K562 (cell line): ENCODE measurements at regions not wholly inside any gene's neighbourhood (a gene's known extent, or its start where the extent isn't known, plus 50 kb on each side); places are given as distances from the start of the nearest gene placed in this dataset.

ENCODE experiments used
- ATAC-seq: fragments of 200-7000 bp; cut with Tn5 transposase; 3 replicates; pipeline ENCODE4 v1.9.1; 2020; ENCODE audit warnings: moderate library complexity
- BruUV-seq: library from RNA; stranded (reverse); fragments of 400-500 nt; replicated peaks from 2 replicates; lab custom pipeline; 2021; lab: Mats Ljungman, UMichigan
- CTCF ChIA-PET: fragments of 300-600 bp; formaldehyde crosslinking; extraction: SDS; loops from one replicate; lab custom pipeline; 2021; ENCODE audit warnings: low intra/inter-chr PET ratio; lab: Yijun Ruan, JAX
- POLR2A ChIA-PET: fragments of 300-600, 350-650 bp; sonication (Branson Sonifier 250); formaldehyde crosslinking; extraction: SDS; loops from one replicate; lab custom pipeline; 2021; ENCODE audit warnings: antibody characterized with exemption, inconsistent platforms; lab: Yijun Ruan, JAX
- DNase-seq, 4 experiments: peaks; one replicate each; pipeline versions ENCODE4 v3.0.0 to v3.0.0-alpha.2; 2011 to 2018; ENCODE audit warnings: low spot score in 3 of 4, mixed read lengths in 3 of 4; ENCODE audit errors: extremely low read depth in 1 of 4
- FAIRE-seq: peaks from 2 replicates; lab custom pipeline; 2011; peaks lifted over from hg19 to GRCh38; lab: Jason Lieb, UNC
- H2AFZ ChIP-seq: 2 replicates; pipeline ENCODE4 v1.6.0; 2011; ENCODE audit warnings: low read depth, low read length, control low read depth, inconsistent platforms
- H3K27ac ChIP-seq: fragments of 200-600 bp; 3 replicates; pipeline ENCODE4 v1.8.0; 2011; ENCODE audit warnings: low read depth, mild to moderate bottlenecking, control low read depth, inconsistent platforms, low read length, moderate library complexity, mixed read lengths; ENCODE audit errors: extremely low read depth
- H3K27me3 ChIP-seq, 2 experiments: fragments of 300-600 bp in 1 of 2; 2 replicates in 1 of 2; 3 replicates in 1 of 2; pipeline versions ENCODE4 v1.6.0 to v1.8.0; 2011; ENCODE audit warnings: inconsistent platforms in 2 of 2, low read length in 2 of 2, mild to moderate bottlenecking in 1 of 2, mixed read lengths in 1 of 2, moderate library complexity in 1 of 2; ENCODE audit not compliant: control insufficient read depth in 2 of 2, insufficient read depth in 2 of 2
- H3K36me3 ChIP-seq: fragments of 300-600 bp; 3 replicates; pipeline ENCODE4 v1.8.0; 2011; ENCODE audit warnings: mild to moderate bottlenecking, low read length, inconsistent platforms; ENCODE audit not compliant: control insufficient read depth, insufficient read depth
- H3K4me1 ChIP-seq, 2 experiments: fragments of 200-600 bp in 1 of 2; replicated peaks in 1 of 2; 2 replicates in 1 of 2; 3 replicates in 1 of 2; pipeline versions ENCODE4 v1.5.1 to v1.8.0; 2011; ENCODE audit warnings: inconsistent platforms in 2 of 2, low read length in 2 of 2, mild to moderate bottlenecking in 1 of 2, mixed read lengths in 1 of 2, moderate library complexity in 1 of 2; ENCODE audit not compliant: control insufficient read depth in 2 of 2, insufficient read depth in 2 of 2
- H3K4me2 ChIP-seq: 2 replicates; pipeline ENCODE4 v1.6.1; 2011; ENCODE audit warnings: low read length, control low read depth, inconsistent platforms, mixed read lengths; ENCODE audit not compliant: insufficient read depth
- H3K4me3 ChIP-seq: fragments of 200-600 bp; sonication (generic), shearing (Covaris generic); 2 replicates; pipeline ENCODE4 v1.5.1; 2016; ENCODE audit warnings: control low read depth, inconsistent platforms
- H3K79me2 ChIP-seq: fragments of 200-600 bp; 3 replicates; pipeline ENCODE4 v1.8.0; 2011; ENCODE audit warnings: low read length, inconsistent platforms; ENCODE audit not compliant: control insufficient read depth, insufficient read depth
- H3K9ac ChIP-seq, 2 experiments: 2 replicates each; pipeline versions ENCODE4 v1.6.0 to v1.6.1; 2011; ENCODE audit warnings: low read depth in 2 of 2, low read length in 2 of 2, control low read depth in 1 of 2, inconsistent platforms in 1 of 2, mild to moderate bottlenecking in 1 of 2, mixed read lengths in 1 of 2; ENCODE audit not compliant: insufficient read depth in 1 of 2
- H3K9me1 ChIP-seq: one replicate; pipeline ENCODE4 v1.6.0; 2011; ENCODE audit warnings: inconsistent platforms, mild to moderate bottlenecking, low read length, moderate library complexity; ENCODE audit not compliant: control insufficient read depth, insufficient read depth
- H3K9me3 ChIP-seq: replicated peaks from 2 replicates; pipeline ENCODE4 v1.5.1; 2011; ENCODE audit warnings: low read depth, low read length, inconsistent platforms; ENCODE audit not compliant: control insufficient read depth, insufficient read depth
- H4K20me1 ChIP-seq: replicated peaks from 2 replicates; pipeline ENCODE4 v1.6.1; 2011; ENCODE audit warnings: low read length, inconsistent platforms, mixed read lengths; ENCODE audit not compliant: control insufficient read depth, insufficient read depth
- CREB3 ChIP-seq: fragments of 450-650 bp; conservative IDR thresholded peaks from 2 replicates; pipeline ENCODE4 v1.6.1; 2016; ENCODE audit warnings: missing genetic modification characterization, low read depth, mild to moderate bottlenecking, missing compliant biosample characterization, moderate library complexity
- MTA1 ChIP-seq: fragments of 450-650 bp; IDR thresholded peaks from 2 replicates; pipeline ENCODE4 v1.6.1; 2017; ENCODE audit warnings: borderline replicate concordance
- NFRKB ChIP-seq: fragments of 450-650 bp; IDR thresholded peaks from 2 replicates; pipeline ENCODE4 v1.6.1; 2016; ENCODE audit warnings: low read depth
- NR2C1 ChIP-seq, 2 experiments: fragments of 450-650 bp; IDR thresholded peaks; 2 replicates each; pipeline ENCODE4 v1.6.1; 2017; ENCODE audit warnings: mild to moderate bottlenecking in 2 of 2, antibody characterized with exemption in 1 of 2, inconsistent platforms in 1 of 2, missing compliant biosample characterization in 1 of 2, missing genetic modification characterization in 1 of 2
- STAT6 ChIP-seq: sonication (generic); formaldehyde crosslinking; IDR thresholded peaks from 2 replicates; pipeline ENCODE4 v1.8.1; 2023; ENCODE audit warnings: mild to moderate bottlenecking, missing genetic modification reagents
- ZKSCAN8 ChIP-seq: fragments of 200-800 bp; sonication (Bioruptor generic); IDR thresholded peaks from 2 replicates; pipeline ENCODE4 v1.6.1; 2016; ENCODE audit warnings: missing genetic modification characterization, missing compliant biosample characterization
- WGBS: fragments of 100-300 bp; shearing (Covaris generic); methylation state at CpG from one replicate; pipeline ENCODE4 v1.1.6; 2016; ENCODE audit warnings: low coverage, mixed read lengths; ENCODE audit not compliant: insufficient coverage; ENCODE audit errors: missing lambda C conversion rate; 5-methylcytosine and 5-hydroxymethylcytosine counted together
- in situ Hi-C: fragments of 300-500 bp; cut with MboI; formaldehyde crosslinking; loops from 4 replicates; pipeline ENCODE4 v1.15.0; 2018; ENCODE audit warnings: inconsistent platforms, mixed read lengths
- intact Hi-C: fragments of 100-400 bp; cut with micrococcal nuclease; formaldehyde crosslinking; loops from 2 replicates; pipeline ENCODE4 v1.14.2; 2022

GRCh38 chr14:39912192-39913100 is 480.2 kb upstream of the FBXO33 start:
- Histone ChIP-seq H3K79me2 (no peaks in the 10 kb centered on the region), H3K9me1 (no peaks in the 10 kb centered on the region), H4K20me1 (no peaks in the 10 kb centered on the region), H3K4me1 (no peaks in the 10 kb centered on the region), H3K4me2 (no peak overlapping the region), H3K4me3 (no peak overlapping the region), H3K27ac (no peak overlapping the region), H3K9me3 (no peaks in the 10 kb centered on the region), H2AFZ (no peak overlapping the region), H3K36me3 (no peaks in the 10 kb centered on the region), H3K27me3 (no peaks in the 10 kb centered on the region), H3K9ac (no peak overlapping the region)
- DNase-seq, result no peak
- FAIRE-seq, result no peak
- WGBS, result 0% methylated on average over 5 of the region's 6 CpGs
- BruUV-seq, result no TSS peak
- TF ChIP-seq NFRKB (no peak), CREB3 (tag) (no peak), STAT6 (CRISPR knock-in tag) (no peak), NR2C1 (IDR thresholded peaks at IDR 0.05) (no peak), NR2C1 (tag; IDR thresholded peaks at IDR 0.05) (no peak), MTA1 (no peak), ZKSCAN8 (no peak)
- no peak for ATAC-seq
- in situ Hi-C loops, result no loop called here
- CTCF ChIA-PET, result no interaction called here
- intact Hi-C loops, result no loop called here
- POLR2A ChIA-PET, result no interaction called here
